NCI-H146 (cell line): ENCODE measurements at regions not wholly inside any gene's neighbourhood (a gene's known extent, or its start where the extent isn't known, plus 50 kb on each side); places are given as distances from the start of the nearest gene placed in this dataset.
A peak's percentile ranks its signal among the peaks of the same experiment; 100 is the strongest.
"Not testable (repeated sequence)": the region's sequence is repeated elsewhere in the genome, so short reads cannot be mapped to it uniquely, and the experiment has no call there.

Source experiments
- DNase-seq: peaks from one replicate; lab custom pipeline; 2025; lab: John Stamatoyannopoulos, UW

DNA sequence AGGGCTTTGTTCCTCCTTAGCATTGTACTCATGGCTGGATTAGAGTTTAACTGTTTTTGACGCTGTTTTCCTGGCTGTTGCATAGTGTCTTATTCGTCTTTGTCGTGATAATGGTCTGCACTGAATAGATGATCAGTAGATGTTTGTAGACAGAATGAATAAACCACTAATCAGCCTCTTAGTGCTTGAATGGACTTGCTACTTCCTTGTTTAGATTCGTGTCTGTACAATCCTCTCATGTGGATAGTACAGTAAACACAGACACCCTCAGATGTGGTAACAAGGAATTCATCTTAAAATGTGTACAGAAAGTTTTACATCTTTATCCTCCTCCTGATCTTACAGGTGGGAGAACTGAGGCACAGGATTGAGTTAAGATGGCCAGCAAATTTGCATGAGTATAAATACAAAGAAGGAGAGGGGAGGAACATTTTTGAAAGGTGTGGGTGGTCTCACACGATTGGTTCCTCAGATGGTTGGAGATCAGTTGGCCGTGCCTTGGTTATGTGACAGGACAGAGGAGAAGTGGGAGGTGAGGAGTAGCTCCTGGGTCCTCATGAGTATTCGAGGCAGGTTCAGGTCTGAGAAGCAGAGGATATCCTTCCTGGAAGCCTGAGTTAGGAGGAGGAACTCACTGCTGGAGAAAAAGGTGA lies 196.0 kb downstream of the KLRB1 start:
- not testable (repeated sequence) for DNase-seq

DNA sequence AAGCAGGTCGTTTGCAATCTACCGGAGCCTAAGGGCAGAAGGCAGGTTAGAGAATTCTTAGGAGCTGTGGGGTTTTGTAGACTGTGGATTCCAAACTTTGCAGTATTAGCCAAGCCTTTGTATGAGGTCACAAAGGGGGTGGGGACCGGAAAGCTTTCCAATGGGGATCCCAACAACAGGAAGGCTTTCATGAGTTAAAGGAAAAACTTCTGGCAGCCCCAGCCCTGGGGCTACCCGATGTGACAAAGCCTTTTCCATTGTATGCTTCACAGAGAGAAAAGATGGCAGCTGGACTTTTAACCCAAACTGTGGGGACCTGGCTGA lies 199.2 kb upstream of the PZP start:
- DNase-seq = not testable (repeated sequence)

DNA sequence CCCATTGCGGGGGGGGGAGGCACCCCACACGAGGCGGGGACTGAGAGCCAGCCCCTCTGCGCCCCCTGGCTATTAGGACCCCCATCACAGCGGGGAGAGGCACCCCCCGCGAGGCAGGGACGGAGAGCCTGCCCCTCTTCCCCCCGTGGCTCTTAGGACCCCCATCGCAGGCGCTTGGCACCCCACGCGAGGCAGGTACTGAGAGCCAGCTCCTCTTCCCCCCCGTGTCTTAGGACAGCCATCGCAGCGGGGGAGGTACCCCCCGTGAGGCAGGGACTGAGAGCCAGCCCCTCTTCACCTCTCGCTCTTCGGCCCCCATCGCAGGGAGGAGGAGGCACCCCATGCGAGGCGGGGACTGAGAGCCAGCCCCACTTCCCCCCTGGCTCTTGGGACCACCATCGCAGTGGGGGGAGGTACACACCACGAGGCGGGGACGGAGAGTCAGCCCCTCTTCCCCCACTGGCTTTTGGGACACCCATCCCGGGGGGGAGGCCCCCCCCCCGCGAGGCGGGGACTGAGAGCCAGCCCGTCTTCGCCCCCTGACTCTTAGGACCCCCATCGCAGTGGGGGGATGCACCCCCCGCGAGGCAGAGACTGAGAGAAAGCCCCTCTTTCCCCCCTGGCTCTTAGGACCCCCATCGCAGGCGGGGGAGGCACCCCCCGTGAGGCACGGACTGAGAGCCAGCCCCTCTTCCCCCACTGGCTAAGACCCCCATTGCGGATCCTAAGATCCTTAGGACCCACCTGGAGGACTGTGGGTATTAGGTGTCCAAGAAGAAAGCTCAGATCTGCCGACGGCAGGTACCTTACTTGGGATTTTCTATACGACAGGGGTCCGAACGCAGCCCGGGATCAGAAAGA lies 198.6 kb upstream of the PZP start:
- no peak for DNase-seq

DNA sequence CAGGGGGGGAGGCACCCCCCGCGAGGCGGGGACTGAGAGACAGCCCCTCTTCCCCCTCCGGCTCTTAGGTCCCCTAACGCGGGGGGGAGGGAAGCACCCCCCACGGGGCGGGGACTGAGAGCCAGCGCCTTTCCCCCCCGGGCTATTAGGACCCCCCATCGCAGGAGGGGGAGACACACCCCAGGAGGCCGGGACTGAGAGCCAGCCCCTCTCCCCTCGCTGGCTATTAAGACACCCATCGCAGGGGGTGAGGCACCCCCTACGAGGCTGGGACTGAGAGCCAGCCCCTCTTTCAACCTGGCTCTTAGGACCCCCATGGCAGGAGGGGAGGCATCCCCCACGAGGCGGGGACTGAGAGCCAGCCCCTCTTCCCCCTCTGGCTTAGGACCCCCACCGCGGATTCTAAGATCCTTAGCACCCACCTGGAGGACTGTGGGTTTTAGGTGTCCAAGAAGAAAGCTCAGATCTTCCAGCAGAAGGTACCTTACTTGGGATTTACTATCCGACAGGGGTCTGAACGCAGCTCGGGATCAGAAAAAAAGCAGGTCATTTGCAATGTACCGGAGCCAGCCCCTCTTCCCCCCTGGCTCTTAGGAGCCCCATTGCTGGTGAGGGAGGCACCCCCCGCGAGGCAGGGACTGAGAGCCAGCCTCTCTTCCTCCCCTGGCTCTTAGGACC lies 197.8 kb upstream of the PZP start:
- DNase-seq = no peak

DNA sequence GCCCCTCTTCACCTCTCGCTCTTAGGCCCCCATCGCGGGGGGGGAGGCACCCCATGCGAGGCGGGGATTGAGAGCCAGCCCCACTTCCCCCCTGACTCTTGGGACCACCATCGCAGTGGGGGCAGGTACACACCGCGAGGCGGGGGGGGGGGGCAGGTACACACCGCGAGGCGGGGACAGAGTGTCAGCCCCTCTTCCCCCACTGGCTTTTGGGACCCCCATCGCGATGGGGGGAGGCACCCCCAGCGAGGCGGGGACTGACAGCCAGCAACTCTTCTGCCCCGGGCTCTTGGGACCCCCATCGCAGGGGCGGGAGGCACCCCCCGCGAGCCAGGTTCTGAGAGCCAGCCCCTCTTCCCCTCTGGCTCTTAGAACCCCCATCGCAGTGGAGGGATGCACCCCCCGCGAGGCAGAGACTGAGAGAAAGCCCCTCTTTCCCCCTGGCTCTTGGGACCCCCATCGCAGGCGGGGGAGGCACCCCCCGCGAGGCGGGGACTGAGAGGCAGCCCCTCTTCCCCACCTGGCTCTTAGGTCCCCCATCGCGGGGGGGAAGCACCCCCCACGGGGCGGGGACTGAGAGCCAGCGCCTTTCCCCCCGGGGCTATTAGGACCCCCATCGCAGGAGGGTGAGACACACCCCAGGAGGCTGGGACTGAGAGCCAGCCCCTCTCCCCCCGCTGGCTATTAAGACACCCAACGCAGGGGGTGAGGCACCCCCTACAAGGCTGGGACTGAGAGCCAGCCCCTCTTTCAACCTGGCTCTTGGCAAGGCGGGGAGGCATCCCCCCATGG lies 196.5 kb upstream of the PZP start:
- no peak for DNase-seq

DNA sequence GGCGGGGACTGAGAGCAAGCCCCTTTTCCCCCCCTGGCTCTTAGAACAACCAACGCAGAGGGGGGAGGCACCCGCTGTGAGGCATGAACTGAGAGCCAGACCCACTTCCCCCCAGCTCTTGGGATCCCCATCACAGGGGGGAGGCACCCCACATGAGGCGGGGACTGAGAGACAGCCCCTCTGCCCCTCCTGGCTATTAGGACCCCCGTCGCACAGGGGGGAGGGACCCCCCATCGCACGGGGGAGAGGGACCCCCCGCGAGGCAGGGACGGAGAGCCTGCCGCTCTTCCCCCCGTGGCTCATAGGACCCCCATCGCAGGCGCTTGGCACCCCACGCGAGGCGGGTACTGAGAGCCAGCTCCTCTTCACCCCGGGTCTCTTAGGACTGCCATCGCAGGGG lies 195.8 kb upstream of the PZP start:
- DNase-seq = no peak

DNA sequence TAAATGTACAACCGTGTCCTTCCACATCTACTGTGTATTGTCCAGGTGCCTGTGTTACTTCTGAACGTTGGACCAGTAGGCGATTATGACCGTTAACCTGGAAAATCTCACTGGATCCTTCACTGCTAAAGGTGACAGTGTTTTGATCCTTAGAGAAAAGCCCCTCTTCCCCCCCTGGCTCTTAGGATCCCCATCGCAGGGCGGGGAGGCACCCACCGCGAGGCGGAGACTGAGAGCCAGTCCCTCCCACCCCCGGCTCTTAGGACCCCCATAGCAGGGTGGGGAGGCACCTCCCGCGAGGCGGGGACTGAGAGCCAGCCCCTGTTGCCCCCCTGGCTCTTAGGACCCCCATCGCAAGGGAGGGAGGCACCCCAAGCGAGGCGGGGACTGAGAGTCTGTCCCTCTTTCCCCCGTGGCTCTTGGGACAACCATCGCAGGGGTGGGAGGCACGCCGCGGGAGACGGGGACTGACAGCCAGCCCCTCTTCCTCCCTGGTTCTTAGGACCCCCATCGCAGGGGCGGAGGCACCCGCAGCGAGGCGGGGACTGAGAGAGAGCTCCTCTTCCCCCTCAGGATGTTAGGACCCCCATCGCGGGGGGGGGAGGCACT lies 194.3 kb upstream of the PZP start:
- peak; percentile 18 for DNase-seq

DNA sequence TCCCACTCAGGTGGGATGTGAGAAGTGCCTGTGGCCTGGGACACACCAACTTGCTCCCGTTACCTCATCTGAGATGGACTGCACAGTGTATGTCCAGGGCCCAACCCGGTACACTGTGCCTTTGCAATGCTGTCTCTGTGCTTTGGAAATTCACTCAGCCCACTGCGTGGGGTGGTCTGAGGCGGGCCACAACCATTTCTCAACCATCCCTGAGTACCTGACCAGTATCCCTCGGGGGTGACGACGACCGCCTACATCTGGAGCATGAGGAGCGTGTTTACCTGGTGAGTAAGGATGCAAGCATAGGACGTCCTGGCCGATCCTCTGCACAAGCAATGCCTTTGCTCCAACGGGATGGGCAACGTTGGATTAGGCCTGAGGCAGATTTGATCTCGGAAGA lies 188.2 kb upstream of the PZP start:
- DNase-seq = not testable (repeated sequence)

DNA sequence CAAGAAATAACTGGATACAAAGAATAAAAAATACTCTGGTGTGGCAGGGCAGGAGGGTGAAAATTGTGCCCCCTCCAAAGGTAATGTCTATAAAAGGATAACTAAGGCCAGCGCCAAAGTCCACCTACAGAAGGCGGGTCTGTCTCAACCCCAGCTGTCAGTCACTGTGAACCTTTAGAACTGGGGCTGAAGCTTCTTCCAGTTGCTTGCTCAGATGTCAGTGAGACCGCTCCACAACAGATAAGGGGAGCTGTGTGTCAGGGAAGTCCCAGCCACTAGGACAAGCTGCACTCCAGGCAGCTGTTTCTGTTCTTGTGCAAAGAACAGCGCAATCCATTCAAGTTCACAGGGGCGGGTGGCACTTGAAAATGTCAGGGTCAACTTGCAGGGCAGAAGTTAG lies 187.0 kb upstream of the PZP start:
- not testable (repeated sequence) for DNase-seq

DNA sequence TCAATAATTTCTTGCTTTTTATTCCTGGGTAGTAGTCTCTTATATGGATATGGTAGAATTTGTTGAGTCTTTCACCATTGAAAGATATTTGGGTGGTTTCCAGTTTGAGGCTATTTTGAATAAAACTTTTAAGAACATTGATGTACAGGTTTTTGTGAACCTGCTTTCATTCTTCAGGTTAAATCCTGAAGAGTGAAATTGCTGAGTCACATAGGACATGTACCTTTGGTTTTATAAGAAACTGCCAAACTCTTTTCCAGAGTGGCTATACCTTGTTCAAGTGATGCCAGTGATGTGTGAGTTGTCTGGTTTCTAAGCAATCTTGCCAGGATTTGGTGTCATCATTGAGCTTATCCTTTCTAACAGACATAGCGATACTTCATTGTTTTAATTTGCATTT lies 184.6 kb upstream of the PZP start:
- no peak for DNase-seq

DNA sequence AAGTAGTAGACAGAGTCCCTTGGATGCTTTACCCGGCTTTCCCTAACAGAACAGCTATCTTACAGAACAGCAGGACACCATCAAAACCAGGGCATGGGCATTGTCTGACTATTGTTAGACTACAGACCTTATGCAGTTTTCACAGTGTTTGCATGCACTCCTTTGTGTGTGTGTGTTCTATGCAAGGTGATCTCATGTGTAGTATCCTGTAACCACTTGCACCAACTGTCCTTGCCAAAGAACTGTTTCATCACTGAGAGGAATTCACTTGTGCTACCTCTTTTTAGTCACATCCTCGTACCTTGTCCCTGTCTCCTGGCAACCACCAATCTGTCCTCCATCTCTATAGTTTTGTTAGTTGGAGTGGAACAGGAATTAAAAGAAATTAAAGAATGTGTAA lies 183.6 kb upstream of the PZP start:
- DNase-seq = peak; percentile 81

DNA sequence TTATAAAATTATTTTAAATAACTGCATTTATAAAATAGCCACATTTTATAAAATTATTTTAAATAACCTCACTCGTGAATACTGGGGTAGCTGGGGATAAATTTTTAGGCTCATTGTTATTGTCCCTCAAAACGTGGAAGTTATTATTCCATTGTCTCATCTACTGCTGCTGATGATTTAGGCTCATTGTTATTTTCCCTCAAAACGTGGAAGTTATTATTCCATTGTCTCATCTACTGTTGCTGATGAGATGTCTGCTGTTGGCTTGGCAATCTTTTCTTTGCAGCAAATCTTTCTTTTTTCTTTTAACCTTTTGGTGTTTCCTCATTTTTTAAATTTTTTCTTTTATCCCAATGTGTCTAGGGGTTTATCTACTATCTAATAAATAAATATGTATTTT lies 182.6 kb upstream of the PZP start:
- DNase-seq = no peak

DNA sequence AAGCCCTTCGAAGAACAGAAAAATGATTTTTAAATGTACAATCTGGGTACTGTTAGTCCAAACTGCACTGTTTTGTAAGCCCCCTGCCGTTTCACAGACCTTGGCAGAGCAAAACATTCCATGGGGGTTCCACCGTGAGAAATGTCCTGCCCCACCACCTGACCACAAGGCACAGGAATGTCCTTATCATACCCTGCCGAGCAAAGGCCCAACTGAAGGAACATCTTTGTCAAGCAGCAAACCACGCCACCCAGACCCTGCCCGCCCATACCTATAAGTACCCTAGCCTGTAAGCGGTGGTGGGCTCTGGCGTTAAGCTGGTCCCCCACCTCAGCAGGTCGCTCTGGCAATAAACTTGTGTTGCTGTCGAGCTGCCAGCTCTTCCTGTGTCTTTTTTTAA lies 181.6 kb upstream of the PZP start:
- DNase-seq = no peak

DNA sequence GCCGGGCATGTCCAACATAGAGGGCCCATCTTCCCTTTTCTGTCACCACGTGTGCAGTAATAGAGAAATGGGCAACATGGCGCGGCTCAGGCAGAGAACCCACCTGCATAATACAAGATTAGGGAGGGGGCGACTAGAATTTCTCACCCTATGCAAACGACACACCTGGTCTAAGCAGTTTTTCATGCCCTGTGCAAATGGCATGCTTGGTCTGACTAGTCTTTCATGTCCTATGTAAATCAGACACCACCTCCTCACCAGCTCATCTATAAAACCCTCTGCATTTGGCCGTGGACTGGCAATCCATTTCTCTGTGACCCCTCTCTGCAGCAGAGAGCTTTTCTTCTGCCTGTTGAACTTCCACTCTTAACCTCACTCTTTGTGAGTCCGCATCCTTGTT lies 180.2 kb upstream of the PZP start:
- DNase-seq = peak; percentile 81

DNA sequence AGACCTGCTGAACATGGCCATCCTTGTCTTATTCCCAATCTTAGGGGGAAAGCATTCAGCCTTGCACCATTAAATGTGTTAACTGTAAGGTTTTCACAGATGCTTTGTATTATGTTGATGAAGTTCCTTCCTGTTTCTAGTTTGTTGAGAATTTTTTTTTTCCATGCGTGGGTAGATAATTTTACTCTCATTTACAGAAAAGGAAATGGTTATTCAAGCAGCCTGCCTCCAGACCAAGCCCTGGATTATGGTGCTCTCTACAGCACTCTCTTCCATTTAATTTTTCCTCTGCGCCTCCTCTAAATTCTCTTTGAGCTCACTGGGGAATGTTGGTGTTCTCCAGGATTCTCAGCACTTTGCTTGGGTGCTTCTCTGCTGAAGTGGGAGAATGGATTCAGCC lies 179.3 kb upstream of the PZP start:
- DNase-seq = no peak

DNA sequence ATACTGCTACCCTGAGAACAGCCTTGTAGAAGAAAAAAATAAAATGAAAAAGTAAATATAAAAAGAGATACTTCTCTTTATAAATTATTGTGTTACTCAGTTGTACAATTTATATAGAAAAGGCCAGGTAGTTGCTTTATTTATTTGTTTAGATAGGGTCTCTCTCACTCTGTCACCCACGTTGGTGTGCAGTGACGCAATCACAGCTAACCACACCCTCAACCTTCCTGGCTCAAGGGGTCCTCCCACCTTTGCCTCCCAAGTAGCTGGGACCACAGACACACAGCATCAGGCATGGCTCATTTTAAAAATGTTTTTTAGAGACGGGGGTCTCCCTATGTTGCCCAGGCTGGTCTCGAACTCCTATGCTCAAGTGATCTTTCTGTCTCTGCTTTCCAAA lies 175.4 kb upstream of the PZP start:
- no peak for DNase-seq

DNA sequence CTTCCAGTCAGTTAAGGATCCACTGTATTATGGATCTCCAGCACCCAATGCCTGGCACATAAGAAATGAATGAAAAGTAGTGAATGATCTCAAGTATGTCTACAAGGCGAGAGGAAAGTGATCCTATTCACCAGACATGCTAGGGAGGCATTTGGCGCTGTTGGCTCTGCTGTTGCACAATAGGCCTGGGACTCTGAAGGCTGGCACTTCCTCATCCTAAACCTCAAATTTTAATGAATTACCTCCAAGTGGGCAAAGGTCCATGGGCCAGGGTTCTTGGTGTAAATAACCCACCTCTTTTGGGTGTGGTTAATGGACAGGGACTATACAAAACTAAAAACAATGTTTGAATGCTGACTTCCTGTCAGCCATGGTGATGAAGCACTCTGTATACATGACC lies 173.4 kb upstream of the PZP start:
- no peak for DNase-seq

DNA sequence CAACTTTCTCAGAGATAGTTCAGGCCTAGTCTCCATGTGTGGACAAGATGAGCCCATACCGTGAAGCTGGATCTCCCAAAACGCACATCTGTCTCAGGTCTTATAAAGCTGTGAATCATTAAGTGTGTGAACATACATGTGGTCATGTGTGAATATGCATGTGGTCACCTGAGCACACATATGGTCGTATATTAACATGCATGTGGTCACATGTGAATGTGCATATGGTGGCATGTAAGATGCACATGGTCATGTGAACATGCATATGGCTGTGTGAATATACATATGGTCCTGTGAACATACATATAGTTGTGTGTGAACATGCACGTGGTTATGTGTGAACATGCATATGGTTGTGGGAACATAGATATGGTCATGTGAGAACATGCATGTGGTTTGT lies 172.5 kb upstream of the PZP start:
- DNase-seq = no peak

DNA sequence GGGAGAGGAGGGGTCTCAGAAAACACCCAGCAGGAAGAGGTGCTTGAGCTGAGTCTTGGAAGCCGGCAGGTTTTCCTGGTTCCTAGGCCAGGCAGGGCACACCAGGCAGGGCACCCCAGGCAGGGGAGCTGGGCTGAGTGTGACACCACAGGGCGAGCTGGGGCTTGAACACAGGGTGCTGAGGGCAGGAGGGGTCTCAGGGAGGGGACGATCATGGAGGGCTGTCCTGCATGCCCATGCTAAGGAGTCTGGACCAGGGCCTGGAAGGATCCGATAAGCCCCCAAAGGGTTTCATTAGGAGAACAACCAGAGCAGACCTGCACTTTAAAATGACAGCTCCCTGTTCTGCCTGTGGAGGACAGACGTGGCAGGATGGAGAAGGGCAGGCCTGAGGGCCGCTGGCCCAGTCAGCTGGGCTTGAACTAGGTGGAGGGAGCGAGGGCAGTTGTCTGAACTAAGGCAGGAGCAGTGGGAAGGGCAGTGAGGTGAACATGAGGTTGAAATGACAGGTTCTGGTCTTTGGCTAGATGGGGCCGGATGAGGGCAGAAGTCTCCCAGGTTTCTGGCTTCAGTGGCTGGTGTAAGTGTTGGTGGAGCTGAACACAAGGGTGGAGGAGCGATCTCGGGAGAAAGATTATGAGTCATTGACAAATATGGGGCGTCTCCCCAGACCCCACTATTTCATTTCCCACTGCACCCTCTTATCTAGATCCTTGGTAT lies 171.0 kb upstream of the PZP start:
- DNase-seq = no peak

DNA sequence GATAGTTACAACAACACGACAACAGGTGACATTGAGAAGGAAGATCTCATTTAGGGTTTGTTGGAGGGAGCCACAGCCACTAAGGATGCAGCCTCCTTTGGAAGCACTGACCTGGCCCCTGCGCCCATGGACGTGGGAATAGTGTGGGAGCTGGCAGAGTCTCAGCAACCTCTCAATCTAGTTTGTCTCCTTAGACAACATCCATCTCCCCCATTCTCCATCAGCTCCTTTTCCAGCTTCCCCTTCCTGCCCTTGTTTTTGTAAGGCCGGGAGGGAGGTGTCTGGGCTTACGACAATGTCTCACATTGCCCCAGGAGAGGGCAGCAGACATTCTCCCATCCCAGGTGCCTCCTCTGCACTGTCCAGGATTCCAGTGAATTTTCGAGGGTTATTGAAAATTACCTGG lies 170.2 kb upstream of the PZP start:
- DNase-seq = peak; percentile 69

DNA sequence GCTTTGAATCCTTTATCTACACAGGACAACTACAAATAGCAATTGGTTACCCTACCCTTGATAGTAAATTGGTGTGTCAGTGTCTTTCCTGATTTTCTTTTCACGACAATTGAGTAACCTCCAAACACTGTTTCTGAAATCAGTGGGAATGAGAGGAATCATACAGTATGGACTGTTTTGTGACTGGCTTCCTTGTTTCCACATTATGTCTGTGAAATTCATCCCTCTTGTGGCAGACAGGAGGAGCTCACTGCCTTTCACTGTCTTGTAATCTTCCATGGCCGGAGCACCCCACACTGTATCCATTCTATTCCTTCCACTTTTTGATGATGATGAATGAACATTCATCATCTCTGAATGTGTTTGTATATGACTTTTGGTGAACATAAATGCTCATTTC lies 164.0 kb upstream of the PZP start:
- peak; percentile 20 for DNase-seq
